Activated CD4-positive, alpha-beta T cell treated with anti-CD3 and anti-CD28 coated beads, Interleukin-2, amount 50 U/mL, for 48 hours (primary cell): ENCODE measurements at regions not wholly inside any gene's neighbourhood (a gene's known extent, or its start where the extent isn't known, plus 50 kb on each side); places are given as distances from the start of the nearest gene placed in this dataset.

Source experiments
- DNase-seq, 2 experiments: peaks; one replicate each; pipeline ENCODE4 v3.0.0-alpha.2; 2020

GRCh38 chr12:29054858-29055663 lies 94.0 kb upstream of the FAR2 start:
- DNase-seq, result no peak

GRCh38 chr12:29066011-29066588 lies 83.0 kb upstream of the FAR2 start:
- peak in 1 of 2 experiments; percentile 11 for DNase-seq

- no peak for DNase-seq
Measured at GRCh38 chr12:29067430-29067829, 81.6 kb upstream of the FAR2 start.

GRCh38 chr12:29070309-29070708 lies 78.8 kb upstream of the FAR2 start:
- no peak for DNase-seq

GRCh38 chr12:29071099-29071498 lies 78.0 kb upstream of the FAR2 start:
- no peak for DNase-seq

GRCh38 chr12:29072631-29073030 lies 76.4 kb upstream of the FAR2 start:
- DNase-seq, result no peak

- DNase-seq, result no peak
Measured at GRCh38 chr12:29073631-29074239, 75.3 kb upstream of the FAR2 start.

GRCh38 chr12:29081101-29081500 lies 68.0 kb upstream of the FAR2 start:
- DNase-seq, result no peak

GRCh38 chr12:29082522-29082921 lies 66.6 kb upstream of the FAR2 start:
- DNase-seq, result no peak

GRCh38 chr12:29086325-29087271 lies 62.5 kb upstream of the FAR2 start:
- DNase-seq, result no peak

GRCh38 chr12:29088611-29089219 lies 60.4 kb upstream of the FAR2 start:
- DNase-seq, result no peak
